GM12891 (cell line): ENCODE measurements at regions not wholly inside any gene's neighbourhood (a gene's known extent, or its start where the extent isn't known, plus 50 kb on each side); places are given as distances from the start of the nearest gene placed in this dataset.
"Not testable (repeated sequence)": the region's sequence is repeated elsewhere in the genome, so short reads cannot be mapped to it uniquely, and the experiment has no call there.

Experiments used
- DNase-seq: peaks from one replicate; pipeline ENCODE4 v3.0.0; 2011; ENCODE audit warnings: low spot score; ENCODE audit not compliant: insufficient read length
- FAIRE-seq: peaks from 2 replicates; lab custom pipeline; 2011; peaks lifted over from hg19 to GRCh38; lab: Jason Lieb, UNC
- PAX5 ChIP-seq: IDR thresholded peaks from 2 replicates; pipeline ENCODE4 v1.6.1; 2011; ENCODE audit warnings: low read length, moderate library complexity, mild to moderate bottlenecking; ENCODE audit not compliant: insufficient read depth, severe bottlenecking
- POLR2A ChIP-seq: IDR thresholded peaks from 2 replicates; pipeline ENCODE4 v1.6.1; 2011; ENCODE audit warnings: low read depth, low read length, control low read depth
- POLR2AphosphoS5 ChIP-seq: IDR thresholded peaks from 2 replicates; pipeline ENCODE4 v1.6.1; 2011; ENCODE audit warnings: low read depth, low read length, control low read depth
- POU2F2 ChIP-seq: IDR thresholded peaks from 2 replicates; pipeline ENCODE4 v1.6.1; 2011; ENCODE audit warnings: low read depth, mild to moderate bottlenecking, control low read depth, low read length, moderate library complexity
- SPI1 ChIP-seq: IDR thresholded peaks from 2 replicates; pipeline ENCODE4 v1.6.1; 2011; ENCODE audit warnings: low read depth, low read length, control low read depth
- TAF1 ChIP-seq: IDR thresholded peaks from 2 replicates; pipeline ENCODE4 v1.6.1; 2011; ENCODE audit warnings: low read depth, low read length, control low read depth

DNA sequence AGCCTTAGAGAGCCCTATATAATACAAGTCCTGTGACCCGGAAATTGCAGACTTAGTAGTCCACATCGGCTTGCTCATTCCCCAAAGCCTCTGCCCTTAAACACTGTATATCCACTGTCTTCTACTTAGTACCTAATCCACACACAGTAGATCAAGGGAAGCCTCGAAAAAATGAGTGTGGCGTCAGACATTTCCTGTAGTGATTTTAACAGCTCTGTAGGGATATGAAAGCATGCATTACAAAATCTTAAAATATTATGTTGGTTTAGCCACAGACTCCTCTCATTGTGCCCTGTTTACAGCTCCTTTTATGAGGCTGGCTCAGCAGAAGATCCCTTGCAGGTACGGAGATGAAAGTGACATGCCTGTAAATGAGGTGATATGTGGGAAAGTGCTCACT is 416.3 kb downstream of the LIG4 start:
- TF ChIP-seq PAX5 (no peak), POU2F2 (no peak), SPI1 (no peak), TAF1 (no peak), POLR2AphosphoS5 (no peak), POLR2A (no peak)
- DNase-seq (no peak), FAIRE-seq (no peak)

DNA sequence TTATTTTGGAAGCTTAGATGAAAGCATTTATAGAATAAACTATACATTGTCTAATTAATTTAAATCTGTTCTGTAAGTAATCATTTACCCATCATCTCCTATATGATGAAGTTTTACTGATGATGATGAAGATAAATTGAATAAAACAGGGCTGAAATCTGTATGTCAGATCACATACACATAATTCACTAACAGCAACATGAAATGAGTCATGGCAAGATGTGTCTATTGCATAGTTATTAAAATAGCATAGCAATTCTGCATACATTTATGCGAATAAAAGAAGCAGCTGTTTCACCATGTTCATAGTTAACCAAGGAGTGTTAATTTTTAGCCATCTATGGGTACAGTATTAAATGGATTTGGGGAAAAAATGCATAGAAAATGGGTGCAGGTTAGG is 424.9 kb downstream of the LIG4 start:
- TF ChIP-seq POLR2A (no peak), POU2F2 (no peak)
- no peak for FAIRE-seq
- no peak for DNase-seq

DNA sequence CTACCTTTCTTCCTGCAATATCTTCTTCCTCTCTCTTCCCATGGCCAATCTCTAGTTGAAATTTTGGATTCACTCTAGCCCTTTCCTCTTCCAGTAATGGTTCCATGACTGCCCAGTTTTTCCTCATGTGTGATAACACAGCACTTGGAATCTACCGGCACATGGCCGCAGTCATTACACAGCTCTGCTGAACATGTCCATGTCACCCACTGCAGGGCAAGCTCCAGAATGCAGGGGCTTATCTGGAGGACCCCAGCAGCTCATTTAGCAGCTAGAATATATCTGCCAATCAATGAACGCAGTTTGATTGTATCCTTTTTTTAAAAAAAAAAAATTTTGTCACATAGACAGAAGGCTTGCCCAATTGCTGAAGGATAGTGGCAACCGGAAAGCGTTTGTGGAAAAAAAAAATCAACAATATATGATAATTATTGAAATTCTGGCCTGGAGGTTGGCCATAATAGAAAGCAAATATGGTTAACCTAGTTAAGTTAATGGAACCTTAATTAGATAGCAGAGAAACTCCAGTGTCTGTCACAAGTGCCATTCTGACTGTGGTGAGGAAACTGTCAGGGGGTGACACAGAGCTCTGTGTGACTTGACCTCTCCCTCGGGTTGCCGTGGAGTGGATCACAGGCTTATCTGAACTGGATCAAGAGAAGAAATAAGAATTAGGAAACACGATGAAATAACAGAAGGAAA is 426.7 kb downstream of the LIG4 start:
- FAIRE-seq (no peak), DNase-seq (no peak)
- TF ChIP-seq POU2F2 (no peak), TAF1 (no peak), POLR2A (no peak), SPI1 (no peak), POLR2AphosphoS5 (no peak), PAX5 (no peak)

DNA sequence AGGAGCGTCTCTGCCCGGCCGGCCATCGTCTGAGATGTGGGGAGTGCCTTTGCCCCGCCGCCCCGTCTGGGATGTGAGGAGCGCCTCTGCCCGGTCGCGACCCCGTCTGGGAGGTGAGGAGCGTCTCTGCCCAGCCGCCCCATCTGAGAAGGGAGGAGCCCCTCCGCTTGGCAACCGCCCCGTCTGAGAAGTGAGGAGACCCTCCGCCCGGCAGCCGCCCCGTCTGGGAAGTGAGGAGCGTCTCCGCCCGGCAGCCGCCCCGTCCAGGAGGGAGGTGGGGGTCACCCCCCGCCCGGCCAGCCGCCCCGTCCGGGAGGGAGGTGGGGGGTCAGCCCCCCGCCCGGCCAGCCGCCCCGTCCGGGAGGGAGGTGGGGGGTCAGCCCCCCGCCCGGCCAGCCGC is 432.7 kb downstream of the LIG4 start:
- DNase-seq, FAIRE-seq: not testable (repeated sequence)

DNA sequence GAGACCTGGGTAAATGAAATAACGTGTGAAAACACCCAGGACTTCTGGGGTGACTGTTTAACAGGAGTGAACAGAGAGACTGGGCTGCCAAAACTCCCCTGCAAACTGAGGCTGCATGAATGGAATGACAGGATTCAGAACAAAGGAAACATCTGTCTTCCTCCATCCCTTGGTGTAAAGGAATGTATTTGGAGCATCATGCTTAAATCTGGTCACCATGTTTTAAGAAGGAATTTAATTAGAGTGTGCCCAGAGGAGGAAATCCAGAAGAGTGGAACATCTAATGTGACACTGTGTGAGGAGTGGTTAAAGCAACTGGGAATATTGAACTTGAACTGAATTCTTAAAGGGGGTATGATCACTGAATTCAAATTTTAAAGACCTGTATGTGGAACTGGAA is 437.2 kb downstream of the LIG4 start:
- no peak for TF ChIP-seq POLR2AphosphoS5
- no peak for TF ChIP-seq POU2F2
- TF ChIP-seq TAF1 = no peak
- no peak for TF ChIP-seq POLR2A
- TF ChIP-seq SPI1 = no peak
- no peak for TF ChIP-seq PAX5
- DNase-seq (no peak), FAIRE-seq (no peak)

DNA sequence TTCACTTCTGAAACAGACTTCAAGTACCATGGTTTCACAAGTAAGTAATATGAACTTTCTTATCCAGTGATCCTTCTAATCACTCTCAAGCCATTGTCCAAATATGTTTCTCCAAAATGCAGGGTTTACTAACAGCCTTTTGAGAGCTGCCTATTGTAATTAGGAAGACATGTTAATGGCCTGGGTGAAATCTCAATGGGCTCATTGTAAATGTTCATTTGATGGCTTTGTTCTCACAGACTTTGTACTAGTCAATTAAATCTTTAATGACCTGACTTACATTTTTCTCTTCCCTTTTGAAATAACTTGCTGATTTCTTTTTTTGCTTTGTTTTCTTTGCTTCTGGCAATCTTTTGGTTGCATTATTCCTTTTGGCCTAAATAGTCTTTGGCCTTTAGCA is 444.8 kb downstream of the LIG4 start:
- TF ChIP-seq POLR2A = no peak
- no peak for TF ChIP-seq SPI1
- TF ChIP-seq PAX5 = no peak
- TF ChIP-seq TAF1 = no peak
- no peak for TF ChIP-seq POLR2AphosphoS5
- TF ChIP-seq POU2F2 = no peak
- DNase-seq = no peak
- FAIRE-seq = no peak

DNA sequence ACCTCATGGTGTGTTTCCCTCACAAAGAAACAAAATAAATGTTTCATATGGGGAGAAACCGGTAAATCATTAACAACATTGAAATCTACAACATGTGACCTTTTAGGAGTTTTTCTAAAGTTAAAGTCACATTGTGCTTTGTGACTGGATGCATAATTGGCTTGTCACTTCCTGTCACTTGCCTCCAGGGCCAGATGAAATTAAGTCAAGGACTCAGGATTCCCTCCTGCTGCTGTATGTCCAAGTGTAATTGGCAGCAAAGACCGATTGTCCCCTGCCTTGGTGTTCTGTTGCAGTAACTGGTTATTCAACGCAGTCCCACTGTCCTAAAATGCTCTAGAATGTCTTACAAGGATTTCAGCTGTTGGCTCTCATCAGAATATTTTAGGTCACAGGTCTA is 448.2 kb downstream of the LIG4 start:
- TF ChIP-seq POU2F2 (no peak), PAX5 (no peak), SPI1 (no peak), POLR2AphosphoS5 (no peak), POLR2A (no peak), TAF1 (no peak)
- no peak for FAIRE-seq
- DNase-seq = no peak

DNA sequence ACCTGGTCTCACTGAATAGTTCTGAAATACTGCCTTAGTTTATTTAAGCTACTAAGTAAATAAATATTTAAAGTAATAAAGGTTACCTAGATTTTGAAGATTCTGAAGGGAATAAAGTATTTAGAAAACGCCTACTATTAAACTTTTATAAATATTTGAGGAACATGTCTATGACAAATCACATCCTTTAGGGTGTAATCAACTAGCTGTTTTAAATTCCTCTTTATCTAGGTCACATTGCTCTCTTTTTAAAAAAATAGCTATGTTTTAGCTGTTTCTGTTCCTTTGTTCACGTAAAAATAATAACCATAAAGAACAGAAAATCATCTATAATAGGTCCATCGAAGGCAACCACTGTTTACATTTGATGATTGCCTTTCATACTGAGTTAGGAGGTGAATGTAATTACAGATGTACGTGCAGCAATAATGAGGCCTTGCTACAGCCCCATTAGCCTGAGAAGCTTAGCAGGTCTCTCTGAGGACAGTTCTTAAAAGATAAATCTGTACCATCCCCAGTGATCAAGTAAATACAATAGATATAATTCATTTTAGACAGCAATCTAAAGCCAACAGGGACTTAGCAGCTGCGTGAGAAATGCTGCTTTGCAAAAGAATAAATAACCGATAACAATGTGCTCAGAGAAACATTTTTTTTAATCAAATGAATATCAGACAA is 449.5 kb downstream of the LIG4 start:
- FAIRE-seq (no peak), DNase-seq (no peak)

DNA sequence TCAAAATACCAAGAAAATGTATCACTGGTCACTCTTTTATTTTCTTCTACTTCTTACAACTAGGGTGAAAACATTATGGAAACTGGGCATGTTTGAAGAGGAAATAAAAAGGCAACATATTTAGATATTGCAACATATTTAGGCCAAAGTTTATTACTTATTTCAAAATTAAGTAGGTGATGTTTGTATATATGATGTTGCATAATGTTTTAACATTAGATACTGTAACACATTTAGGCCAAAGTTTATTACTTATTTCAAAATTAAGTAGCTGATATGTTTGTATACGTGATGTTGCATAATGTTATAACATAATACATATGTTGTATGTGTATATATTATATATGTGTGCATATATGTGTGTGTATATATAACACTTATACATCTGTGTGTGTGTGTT is 451.3 kb downstream of the LIG4 start:
- TF ChIP-seq POLR2A (no peak), POLR2AphosphoS5 (no peak), TAF1 (no peak), POU2F2 (no peak), SPI1 (no peak), PAX5 (no peak)
- DNase-seq (no peak), FAIRE-seq (no peak)

More for the DNA sequence above, 449.5 kb downstream of the LIG4 start:
- TF ChIP-seq SPI1 (no peak), TAF1 (no peak), POLR2A (no peak), PAX5 (no peak)

DNA sequence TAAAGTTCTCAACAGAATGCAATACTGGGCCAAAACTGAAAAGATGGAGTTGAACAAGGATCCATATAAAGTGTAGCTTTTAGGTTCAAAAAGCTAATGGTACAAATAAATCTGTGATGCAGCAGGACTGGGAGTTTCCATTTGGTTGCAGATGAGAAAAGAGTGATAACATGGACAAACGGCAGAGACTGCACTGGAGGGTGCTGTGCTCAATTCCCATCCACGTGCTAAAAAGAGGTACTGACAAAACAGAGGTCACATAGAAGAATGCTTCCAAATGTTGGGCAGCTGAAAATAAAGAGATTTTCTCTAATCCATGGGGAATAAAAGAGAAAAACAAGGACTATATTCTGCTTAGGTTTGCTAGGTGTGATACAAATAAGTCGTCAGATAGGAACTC is 461.6 kb downstream of the LIG4 start:
- DNase-seq (no peak), FAIRE-seq (no peak)
- TF ChIP-seq TAF1 = no peak
- no peak for TF ChIP-seq PAX5
- TF ChIP-seq POU2F2 = no peak
- TF ChIP-seq POLR2AphosphoS5 = no peak
- no peak for TF ChIP-seq SPI1
- TF ChIP-seq POLR2A = no peak

DNA sequence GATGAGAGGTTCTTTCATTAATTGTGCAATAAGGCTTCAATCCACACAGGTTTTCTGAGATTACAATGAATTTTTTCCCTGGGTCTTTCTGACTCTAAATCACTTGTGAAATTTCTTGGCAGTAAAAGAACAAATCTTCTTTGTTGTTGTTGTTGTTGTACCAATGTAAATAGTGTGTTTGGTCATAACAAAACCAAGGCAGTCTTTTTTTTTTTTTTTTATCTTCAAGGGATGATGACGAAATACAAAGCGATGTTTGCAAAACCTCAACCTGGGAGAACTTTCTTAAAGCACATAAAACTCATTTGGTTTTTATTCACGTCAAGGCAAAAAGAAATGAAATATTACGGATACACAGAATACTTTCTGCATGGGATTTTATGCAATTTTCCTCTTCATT is 462.0 kb downstream of the LIG4 start:
- no peak for TF ChIP-seq POLR2A
- no peak for FAIRE-seq
- DNase-seq = no peak
